Right lobe of liver (tissue), 4 donors: ENCODE measurements at regions not wholly inside any gene's neighbourhood (a gene's known extent, or its start where the extent isn't known, plus 50 kb on each side); places are given as distances from the start of the nearest gene placed in this dataset.

Experiments used
- POLR2A ChIP-seq: fragments of 450-650 bp; IDR thresholded peaks from one replicate; pipeline ENCODE4 v1.6.1; 2017; ENCODE audit warnings: antibody characterized with exemption, mild to moderate bottlenecking
- TF ChIP-seq, protein P1 (sequence below), 4 donors: fragments of 200-600 bp in 3 of 4; fragments of 450-650 bp in 1 of 4; IDR thresholded peaks; one replicate each; pipeline versions ENCODE4 v1.5.1 to v1.8.0; 2016 to 2022; ENCODE audit warnings: antibody characterized with exemption in 4 of 4, mild to moderate bottlenecking in 2 of 4
- donor health status: DM: no; HTN: no; CAD: no.
- donor health status: DM: no; HTN: no; CAD: no.
- donor health status: DM: no; HTN: yes; CAD: no.

DNA sequence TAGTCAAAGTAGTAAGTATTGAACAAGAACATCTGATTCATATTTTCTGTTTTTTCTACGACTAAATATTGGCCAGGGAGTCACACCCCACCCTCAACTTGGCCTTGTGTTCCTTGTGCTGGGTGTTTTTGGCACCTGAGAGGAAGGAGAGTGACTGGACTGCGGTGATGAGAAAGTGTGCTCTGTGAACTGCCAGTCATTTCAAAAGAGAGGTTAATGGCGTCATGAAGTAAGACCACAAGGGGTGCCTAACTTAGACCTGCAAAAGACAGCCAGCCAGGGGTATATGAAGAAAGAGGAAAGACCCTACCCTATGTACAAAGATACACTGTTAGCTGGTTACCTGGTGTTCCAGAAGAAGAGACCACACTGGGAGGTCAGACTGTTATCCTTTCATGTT, 58.4 kb upstream of the COL8A1 start:
- no peak for TF ChIP-seq POLR2A
- TF ChIP-seq, protein P1, sequence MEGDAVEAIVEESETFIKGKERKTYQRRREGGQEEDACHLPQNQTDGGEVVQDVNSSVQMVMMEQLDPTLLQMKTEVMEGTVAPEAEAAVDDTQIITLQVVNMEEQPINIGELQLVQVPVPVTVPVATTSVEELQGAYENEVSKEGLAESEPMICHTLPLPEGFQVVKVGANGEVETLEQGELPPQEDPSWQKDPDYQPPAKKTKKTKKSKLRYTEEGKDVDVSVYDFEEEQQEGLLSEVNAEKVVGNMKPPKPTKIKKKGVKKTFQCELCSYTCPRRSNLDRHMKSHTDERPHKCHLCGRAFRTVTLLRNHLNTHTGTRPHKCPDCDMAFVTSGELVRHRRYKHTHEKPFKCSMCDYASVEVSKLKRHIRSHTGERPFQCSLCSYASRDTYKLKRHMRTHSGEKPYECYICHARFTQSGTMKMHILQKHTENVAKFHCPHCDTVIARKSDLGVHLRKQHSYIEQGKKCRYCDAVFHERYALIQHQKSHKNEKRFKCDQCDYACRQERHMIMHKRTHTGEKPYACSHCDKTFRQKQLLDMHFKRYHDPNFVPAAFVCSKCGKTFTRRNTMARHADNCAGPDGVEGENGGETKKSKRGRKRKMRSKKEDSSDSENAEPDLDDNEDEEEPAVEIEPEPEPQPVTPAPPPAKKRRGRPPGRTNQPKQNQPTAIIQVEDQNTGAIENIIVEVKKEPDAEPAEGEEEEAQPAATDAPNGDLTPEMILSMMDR (IDR thresholded peaks at IDR 0.05): no peak
